ENCODE measurements at regions not wholly inside any gene's neighbourhood (a gene's known extent, or its start where the extent isn't known, plus 50 kb on each side); places are given as distances from the start of the nearest gene placed in this dataset.
"Not testable (repeated sequence)": the region's sequence is repeated elsewhere in the genome, so short reads cannot be mapped to it uniquely, and the experiment has no call there.

DNA sequence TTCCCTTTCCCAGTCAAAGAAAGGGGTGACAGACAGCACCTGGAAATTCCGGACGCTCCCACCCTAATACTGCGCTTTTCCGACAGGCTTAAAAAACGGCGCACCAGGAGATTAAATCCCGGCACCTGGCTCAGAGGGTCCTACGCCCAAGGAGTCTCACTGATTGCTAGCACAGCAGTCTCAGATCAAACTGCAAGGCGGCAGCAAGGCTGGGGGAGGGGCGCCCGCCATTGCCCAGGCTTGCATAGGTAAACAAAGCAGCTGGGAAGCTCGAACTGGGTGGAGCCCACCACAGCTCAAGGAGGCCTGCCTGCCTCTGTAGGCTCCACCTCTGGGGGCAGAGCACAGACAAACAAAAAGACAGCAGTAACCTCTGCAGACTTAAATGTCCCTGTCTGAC is 585.7 kb downstream of the TBC1D32 start:
- H3K27me3 ChIP-seq (ENCODE audit: control insufficient read depth in 1 of 2, insufficient read depth in 2 of 2, low read length in 2 of 2); DNase-seq (ENCODE audit: low spot score); CTCF ChIA-PET (ENCODE audit: low intra/inter-chr PET ratio, low total read pairs); H3K27ac ChIP-seq (ENCODE audit: extremely low read length, insufficient read depth, low read length); H3K4me3 ChIP-seq (replicated peaks in 1 of 3; ENCODE audit: insufficient read depth in 1 of 3, low read depth in 2 of 3, low read length in 3 of 3); in situ Hi-C loops (cut with HindIII; ENCODE audit: extremely low pct_ligation_motif_present, low pct_unique_long_range_greater_than_20kb); H3K36me3 ChIP-seq (replicated peaks in 1 of 2; ENCODE audit: control insufficient read depth in 1 of 2, insufficient read depth in 2 of 2, low read length in 2 of 2); H2AFZ ChIP-seq (ENCODE audit: low read length); BruUV-seq (replicated peaks); H3K79me2 ChIP-seq (ENCODE audit: insufficient read depth, low read length); H3K4me2 ChIP-seq (ENCODE audit: low read depth, low read length); intact Hi-C loops (cut with micrococcal nuclease; ENCODE audit: unreplicated experiment); H3K4me1 ChIP-seq (ENCODE audit: insufficient read depth, low read length); FAIRE-seq; POLR2A ChIA-PET; H3K9ac ChIP-seq (ENCODE audit: insufficient read depth, low read depth, low read length); ATAC-seq; H4K20me1 ChIP-seq (ENCODE audit: insufficient read depth, low read length); H3K9me3 ChIP-seq (ENCODE audit: low read length); TF ChIP-seq FOXA1 (IDR thresholded peaks at IDR 0.05): not testable (repeated sequence)
- WGBS (ENCODE audit: low lambda C conversion rate) = 73% methylated on average over 8 of the region's 12 CpGs
- 0 out of 2 replicates have a peak, but pooled peaks have one; percentile 7 for TF ChIP-seq FOXA1 (CRISPR knock-in tag; IDR thresholded peaks at IDR 0.05)
- TF ChIP-seq, protein P1, sequence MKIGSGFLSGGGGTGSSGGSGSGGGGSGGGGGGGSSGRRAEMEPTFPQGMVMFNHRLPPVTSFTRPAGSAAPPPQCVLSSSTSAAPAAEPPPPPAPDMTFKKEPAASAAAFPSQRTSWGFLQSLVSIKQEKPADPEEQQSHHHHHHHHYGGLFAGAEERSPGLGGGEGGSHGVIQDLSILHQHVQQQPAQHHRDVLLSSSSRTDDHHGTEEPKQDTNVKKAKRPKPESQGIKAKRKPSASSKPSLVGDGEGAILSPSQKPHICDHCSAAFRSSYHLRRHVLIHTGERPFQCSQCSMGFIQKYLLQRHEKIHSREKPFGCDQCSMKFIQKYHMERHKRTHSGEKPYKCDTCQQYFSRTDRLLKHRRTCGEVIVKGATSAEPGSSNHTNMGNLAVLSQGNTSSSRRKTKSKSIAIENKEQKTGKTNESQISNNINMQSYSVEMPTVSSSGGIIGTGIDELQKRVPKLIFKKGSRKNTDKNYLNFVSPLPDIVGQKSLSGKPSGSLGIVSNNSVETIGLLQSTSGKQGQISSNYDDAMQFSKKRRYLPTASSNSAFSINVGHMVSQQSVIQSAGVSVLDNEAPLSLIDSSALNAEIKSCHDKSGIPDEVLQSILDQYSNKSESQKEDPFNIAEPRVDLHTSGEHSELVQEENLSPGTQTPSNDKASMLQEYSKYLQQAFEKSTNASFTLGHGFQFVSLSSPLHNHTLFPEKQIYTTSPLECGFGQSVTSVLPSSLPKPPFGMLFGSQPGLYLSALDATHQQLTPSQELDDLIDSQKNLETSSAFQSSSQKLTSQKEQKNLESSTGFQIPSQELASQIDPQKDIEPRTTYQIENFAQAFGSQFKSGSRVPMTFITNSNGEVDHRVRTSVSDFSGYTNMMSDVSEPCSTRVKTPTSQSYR (CRISPR knock-in tag; IDR thresholded peaks at IDR 0.05; ENCODE audit: borderline replicate concordance) = peak; percentile 82; the same call in 1 of the 2 replicates

DNA sequence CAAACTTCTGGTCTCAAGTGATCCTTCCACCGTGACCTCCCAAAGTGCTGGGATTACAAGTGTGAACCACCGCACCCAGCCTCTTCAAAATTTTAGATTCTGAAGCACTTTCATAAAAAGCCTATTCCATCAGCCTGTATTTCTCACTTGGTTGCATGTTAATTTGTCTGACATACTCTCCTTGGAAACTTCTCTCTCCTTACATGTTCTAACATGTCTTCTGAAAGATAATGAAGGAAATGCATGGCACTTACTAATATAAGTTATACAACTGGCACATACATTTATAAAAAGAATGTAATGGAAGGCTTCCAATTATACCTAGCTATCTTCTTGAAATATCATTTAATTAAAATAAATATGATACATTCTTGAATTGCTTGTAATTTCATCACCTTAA is 597.5 kb downstream of the TBC1D32 start:
- ChIA-PET CTCF (ENCODE audit: low intra/inter-chr PET ratio, low total read pairs) (no interaction called here), POLR2A (no interaction called here)
- WGBS (ENCODE audit: low lambda C conversion rate) = 11% methylated on average over 2 of the region's 2 CpGs
- no peak for ATAC-seq
- DNase-seq (ENCODE audit: low spot score) = no peak
- FAIRE-seq = no peak
- in situ Hi-C loops (cut with HindIII; ENCODE audit: extremely low pct_ligation_motif_present, low pct_unique_long_range_greater_than_20kb) (no loop called here), intact Hi-C loops (cut with micrococcal nuclease; ENCODE audit: unreplicated experiment) (no loop called here)
- no peaks in the 10 kb centered on the region for H4K20me1 ChIP-seq (ENCODE audit: insufficient read depth, low read length)
- no peak overlapping the region for H3K4me3 ChIP-seq (replicated peaks in 1 of 3; ENCODE audit: insufficient read depth in 1 of 3, low read depth in 2 of 3, low read length in 3 of 3)
- peaks cover 15% of the 10 kb centered on the region for H3K9me3 ChIP-seq (ENCODE audit: low read length)
- no TSS peak for BruUV-seq (replicated peaks)
- no peak overlapping the region for H2AFZ ChIP-seq (ENCODE audit: low read length)
- no peaks in the 10 kb centered on the region for H3K4me1 ChIP-seq (ENCODE audit: insufficient read depth, low read length)
- H3K79me2 ChIP-seq (ENCODE audit: insufficient read depth, low read length) = no peaks in the 10 kb centered on the region
- no peaks in the 10 kb centered on the region for H3K36me3 ChIP-seq (replicated peaks in 1 of 2; ENCODE audit: control insufficient read depth in 1 of 2, insufficient read depth in 2 of 2, low read length in 2 of 2)
- no peaks in the 10 kb centered on the region for H3K27me3 ChIP-seq (ENCODE audit: control insufficient read depth in 1 of 2, insufficient read depth in 2 of 2, low read length in 2 of 2)
- no peak overlapping the region for H3K27ac ChIP-seq (ENCODE audit: extremely low read length, insufficient read depth, low read length)
- no peak overlapping the region for H3K4me2 ChIP-seq (ENCODE audit: low read depth, low read length)
- H3K9ac ChIP-seq (ENCODE audit: insufficient read depth, low read depth, low read length) = no peak overlapping the region
- TF ChIP-seq PLRG1 (conservative IDR thresholded peaks at IDR 0.05) (no peak), ZNF747 (CRISPR knock-in tag; IDR thresholded peaks at IDR 0.05; ENCODE audit: borderline replicate concordance) (no peak), MYNN (CRISPR knock-in tag; IDR thresholded peaks at IDR 0.05; ENCODE audit: low read depth) (no peak), POGZ (CRISPR knock-in tag; IDR thresholded peaks at IDR 0.05) (no peak), PATZ1 (CRISPR knock-in tag; IDR thresholded peaks at IDR 0.05) (no peak), ATF3 (CRISPR knock-in tag; IDR thresholded peaks at IDR 0.05) (no peak), RFX3 (CRISPR knock-in tag; IDR thresholded peaks at IDR 0.05) (no peak), PITX1 (CRISPR knock-in tag; IDR thresholded peaks at IDR 0.05) (no peak), ZC3H4 (CRISPR knock-in tag; IDR thresholded peaks at IDR 0.05; ENCODE audit: borderline replicate concordance) (no peak), ZNF740 (CRISPR knock-in tag; IDR thresholded peaks at IDR 0.05) (no peak)
- TF ChIP-seq, protein P2, sequence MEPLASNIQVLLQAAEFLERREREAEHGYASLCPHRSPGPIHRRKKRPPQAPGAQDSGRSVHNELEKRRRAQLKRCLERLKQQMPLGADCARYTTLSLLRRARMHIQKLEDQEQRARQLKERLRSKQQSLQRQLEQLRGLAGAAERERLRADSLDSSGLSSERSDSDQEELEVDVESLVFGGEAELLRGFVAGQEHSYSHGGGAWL (CRISPR knock-in tag; IDR thresholded peaks at IDR 0.05) = no peak
